ENCODE measurements at regions not wholly inside any gene's neighbourhood (a gene's known extent, or its start where the extent isn't known, plus 50 kb on each side); places are given as distances from the start of the nearest gene placed in this dataset.

- Histone ChIP-seq H3K4me1 (ENCODE audit: control insufficient read depth, insufficient read depth, low read length) (peaks cover 29% of the 10 kb centered on the region), H3K4me3 (ENCODE audit: low read length) (no peak overlapping the region), H3K9me3 (replicated peaks; ENCODE audit: low read length) (no peaks in the 10 kb centered on the region), H3K36me3 (ENCODE audit: insufficient read depth, low read length) (no peaks in the 10 kb centered on the region), H3K9ac (ENCODE audit: low read depth, low read length) (peak overlapping the region; percentile 25), H3K27me3 (ENCODE audit: control insufficient read depth, insufficient read depth, low read length) (no peaks in the 10 kb centered on the region), H3K4me2 (ENCODE audit: low read length) (no peak overlapping the region)
These were observed 153.1 kb upstream of the RASA1 start for GRCh38 chr5:87114631-87115030.

GRCh38 chr5:87115839-87116364 is 151.8 kb upstream of the RASA1 start:
- Histone ChIP-seq H3K4me1 (ENCODE audit: control insufficient read depth, insufficient read depth, low read length) (peaks cover 40% of the 10 kb centered on the region), H3K4me2 (ENCODE audit: low read length) (no peak overlapping the region), H3K4me3 (ENCODE audit: low read length) (no peak overlapping the region), H3K27me3 (ENCODE audit: control insufficient read depth, insufficient read depth, low read length) (no peaks in the 10 kb centered on the region), H3K9me3 (replicated peaks; ENCODE audit: low read length) (no peaks in the 10 kb centered on the region), H3K9ac (ENCODE audit: low read depth, low read length) (no peak overlapping the region), H3K36me3 (ENCODE audit: insufficient read depth, low read length) (no peaks in the 10 kb centered on the region)

GRCh38 chr5:87116825-87117512 is 150.7 kb upstream of the RASA1 start:
- H3K9me3 ChIP-seq (replicated peaks; ENCODE audit: low read length) = no peaks in the 10 kb centered on the region
- H3K36me3 ChIP-seq (ENCODE audit: insufficient read depth, low read length) = no peaks in the 10 kb centered on the region
- no peak overlapping the region for H3K4me2 ChIP-seq (ENCODE audit: low read length)
- H3K27me3 ChIP-seq (ENCODE audit: control insufficient read depth, insufficient read depth, low read length) = no peaks in the 10 kb centered on the region
- no peak overlapping the region for H3K4me3 ChIP-seq (ENCODE audit: low read length)
- H3K4me1 ChIP-seq (ENCODE audit: control insufficient read depth, insufficient read depth, low read length) = peaks cover 49% of the 10 kb centered on the region
- H3K9ac ChIP-seq (ENCODE audit: low read depth, low read length) = no peak overlapping the region

- H3K4me1 ChIP-seq (ENCODE audit: control insufficient read depth, insufficient read depth, low read length) = peaks cover 54% of the 10 kb centered on the region
- H3K4me3 ChIP-seq (ENCODE audit: low read length) = no peak overlapping the region
- H3K27me3 ChIP-seq (ENCODE audit: control insufficient read depth, insufficient read depth, low read length) = no peaks in the 10 kb centered on the region
- no peak overlapping the region for H3K9ac ChIP-seq (ENCODE audit: low read depth, low read length)
- no peak overlapping the region for H3K4me2 ChIP-seq (ENCODE audit: low read length)
- H3K36me3 ChIP-seq (ENCODE audit: insufficient read depth, low read length) = no peaks in the 10 kb centered on the region
- H3K9me3 ChIP-seq (replicated peaks; ENCODE audit: low read length) = no peaks in the 10 kb centered on the region
These were observed 148.1 kb upstream of the RASA1 start for GRCh38 chr5:87119588-87119987.

GRCh38 chr5:87120518-87121303 is 147.0 kb upstream of the RASA1 start:
- Histone ChIP-seq H3K4me1 (ENCODE audit: control insufficient read depth, insufficient read depth, low read length) (peaks cover 57% of the 10 kb centered on the region), H3K4me3 (ENCODE audit: low read length) (peak overlapping the region; percentile 41), H3K9me3 (replicated peaks; ENCODE audit: low read length) (no peaks in the 10 kb centered on the region), H3K9ac (ENCODE audit: low read depth, low read length) (peak overlapping the region; percentile 80), H3K4me2 (ENCODE audit: low read length) (peak overlapping the region; percentile 72), H3K36me3 (ENCODE audit: insufficient read depth, low read length) (no peaks in the 10 kb centered on the region), H3K27me3 (ENCODE audit: control insufficient read depth, insufficient read depth, low read length) (no peaks in the 10 kb centered on the region)

- Histone ChIP-seq H3K9ac (ENCODE audit: low read depth, low read length) (peak overlapping the region; percentile 80), H3K27me3 (ENCODE audit: control insufficient read depth, insufficient read depth, low read length) (no peaks in the 10 kb centered on the region), H3K9me3 (replicated peaks; ENCODE audit: low read length) (no peaks in the 10 kb centered on the region), H3K4me1 (ENCODE audit: control insufficient read depth, insufficient read depth, low read length) (peaks cover 59% of the 10 kb centered on the region), H3K36me3 (ENCODE audit: insufficient read depth, low read length) (no peaks in the 10 kb centered on the region), H3K4me3 (ENCODE audit: low read length) (peak overlapping the region; percentile 41), H3K4me2 (ENCODE audit: low read length) (peak overlapping the region; percentile 72)
These were observed 146.2 kb upstream of the RASA1 start for GRCh38 chr5:87121304-87122150.

- Histone ChIP-seq H3K9ac (ENCODE audit: low read depth, low read length) (peak overlapping the region; percentile 78), H3K4me2 (ENCODE audit: low read length) (peak overlapping the region; percentile 72), H3K4me3 (ENCODE audit: low read length) (peak overlapping the region; percentile 21), H3K4me1 (ENCODE audit: control insufficient read depth, insufficient read depth, low read length) (peaks cover 65% of the 10 kb centered on the region), H3K27me3 (ENCODE audit: control insufficient read depth, insufficient read depth, low read length) (no peaks in the 10 kb centered on the region), H3K36me3 (ENCODE audit: insufficient read depth, low read length) (no peaks in the 10 kb centered on the region), H3K9me3 (replicated peaks; ENCODE audit: low read length) (no peaks in the 10 kb centered on the region)
These were observed 145.3 kb upstream of the RASA1 start for GRCh38 chr5:87122151-87122977.

GRCh38 chr5:87125766-87126165 is 141.9 kb upstream of the RASA1 start:
- Histone ChIP-seq H3K4me1 (ENCODE audit: control insufficient read depth, insufficient read depth, low read length) (peaks cover 75% of the 10 kb centered on the region), H3K4me3 (ENCODE audit: low read length) (no peak overlapping the region), H3K9ac (ENCODE audit: low read depth, low read length) (peak overlapping the region; percentile 15)

GRCh38 chr5:87126869-87127268 is 140.8 kb upstream of the RASA1 start:
- Histone ChIP-seq H3K4me2 (ENCODE audit: low read length) (peak overlapping the region; percentile 59), H3K4me1 (ENCODE audit: control insufficient read depth, insufficient read depth, low read length) (peaks cover 65% of the 10 kb centered on the region), H3K9ac (ENCODE audit: low read depth, low read length) (peak overlapping the region; percentile 34), H3K27me3 (ENCODE audit: control insufficient read depth, insufficient read depth, low read length) (no peaks in the 10 kb centered on the region), H3K9me3 (replicated peaks; ENCODE audit: low read length) (no peaks in the 10 kb centered on the region), H3K4me3 (ENCODE audit: low read length) (peak overlapping the region; percentile 3), H3K36me3 (ENCODE audit: insufficient read depth, low read length) (no peaks in the 10 kb centered on the region)

More at GRCh38 chr5:87125766-87126165, 141.9 kb upstream of the RASA1 start:
- H3K36me3 ChIP-seq (ENCODE audit: insufficient read depth, low read length) = no peaks in the 10 kb centered on the region
- no peak overlapping the region for H3K4me2 ChIP-seq (ENCODE audit: low read length)
- H3K9me3 ChIP-seq (replicated peaks; ENCODE audit: low read length) = no peaks in the 10 kb centered on the region
- H3K27me3 ChIP-seq (ENCODE audit: control insufficient read depth, insufficient read depth, low read length) = no peaks in the 10 kb centered on the region

- peaks cover 60% of the 10 kb centered on the region for H3K4me1 ChIP-seq (ENCODE audit: control insufficient read depth, insufficient read depth, low read length)
- H3K4me2 ChIP-seq (ENCODE audit: low read length) = peak overlapping the region; percentile 59
- H3K36me3 ChIP-seq (ENCODE audit: insufficient read depth, low read length) = no peaks in the 10 kb centered on the region
- H3K9me3 ChIP-seq (replicated peaks; ENCODE audit: low read length) = no peaks in the 10 kb centered on the region
- H3K4me3 ChIP-seq (ENCODE audit: low read length) = peak overlapping the region; percentile 20
- H3K9ac ChIP-seq (ENCODE audit: low read depth, low read length) = peak overlapping the region; percentile 61
- no peaks in the 10 kb centered on the region for H3K27me3 ChIP-seq (ENCODE audit: control insufficient read depth, insufficient read depth, low read length)
These were observed 140.3 kb upstream of the RASA1 start for GRCh38 chr5:87127426-87127825.

All from skeletal muscle satellite cell (primary cell).